ENCODE measurements at regions not wholly inside any gene's neighbourhood (a gene's known extent, or its start where the extent isn't known, plus 50 kb on each side); places are given as distances from the start of the nearest gene placed in this dataset.
"Not testable (repeated sequence)": the region's sequence is repeated elsewhere in the genome, so short reads cannot be mapped to it uniquely, and the experiment has no call there.

GRCh38 chr14:56002876-56003625, 115.2 kb upstream of the PELI2 start:
- no peak for TF ChIP-seq CTCF (IDR thresholded peaks at IDR 0.05)
- intact Hi-C loops (cut with DNase I) = no loop called here
- H3K27ac ChIP-seq = no peak overlapping the region
- no peaks in the 10 kb centered on the region for H3K9me3 ChIP-seq
- no peaks in the 10 kb centered on the region for H3K36me3 ChIP-seq
- no peak overlapping the region for H3K4me3 ChIP-seq
- DNase-seq = no peak
- H3K9ac ChIP-seq (ENCODE audit: low read depth in 2 of 2, low read length in 2 of 2) = no peak overlapping the region
- no peaks in the 10 kb centered on the region for H3K27me3 ChIP-seq
- H3K4me1 ChIP-seq = peaks cover 3% of the 10 kb centered on the region

- peaks cover 3% of the 10 kb centered on the region for H3K4me1 ChIP-seq
- no peaks in the 10 kb centered on the region for H3K36me3 ChIP-seq
- H3K4me3 ChIP-seq = no peak overlapping the region
- no peak overlapping the region for H3K27ac ChIP-seq
- no peak overlapping the region for H3K9ac ChIP-seq (ENCODE audit: low read depth in 2 of 2, low read length in 2 of 2)
- intact Hi-C loops (cut with DNase I) = no loop called here
- TF ChIP-seq CTCF (IDR thresholded peaks at IDR 0.05) = no peak
- no peaks in the 10 kb centered on the region for H3K9me3 ChIP-seq
- H3K27me3 ChIP-seq = no peaks in the 10 kb centered on the region
- no peak for DNase-seq
These were observed 113.9 kb upstream of the PELI2 start for GRCh38 chr14:56004323-56004722.

GRCh38 chr14:56004786-56005185, 113.4 kb upstream of the PELI2 start:
- intact Hi-C loops (cut with DNase I) = no loop called here
- Histone ChIP-seq H3K4me1 (peaks cover 3% of the 10 kb centered on the region), H3K9ac (ENCODE audit: low read depth in 2 of 2, low read length in 2 of 2) (peak overlapping the region in 1 of 2 donors; percentile 36), H3K27ac (peak overlapping the region; percentile 3), H3K27me3 (no peaks in the 10 kb centered on the region), H3K36me3 (no peaks in the 10 kb centered on the region), H3K9me3 (no peaks in the 10 kb centered on the region), H3K4me3 (no peak overlapping the region)
- DNase-seq = peak; percentile 64
- TF ChIP-seq CTCF (IDR thresholded peaks at IDR 0.05) = no peak

GRCh38 chr14:56005191-56006053, 112.8 kb upstream of the PELI2 start:
- Histone ChIP-seq H3K4me3 (no peak overlapping the region), H3K36me3 (no peaks in the 10 kb centered on the region), H3K9me3 (no peaks in the 10 kb centered on the region), H3K9ac (ENCODE audit: low read depth in 2 of 2, low read length in 2 of 2) (peak overlapping the region in 1 of 2 donors; percentile 36), H3K27me3 (no peaks in the 10 kb centered on the region), H3K27ac (peak overlapping the region; percentile 3), H3K4me1 (peaks cover 3% of the 10 kb centered on the region)
- TF ChIP-seq CTCF (IDR thresholded peaks at IDR 0.05) = no peak
- DNase-seq = no peak
- intact Hi-C loops (cut with DNase I) = no loop called here

GRCh38 chr14:56007491-56007890, 110.7 kb upstream of the PELI2 start:
- H3K36me3 ChIP-seq; intact Hi-C loops (cut with DNase I): not testable (repeated sequence)

GRCh38 chr14:56008150-56008549, 110.1 kb upstream of the PELI2 start:
- Histone ChIP-seq H3K36me3 (no peaks in the 10 kb centered on the region), H3K9ac (ENCODE audit: low read depth in 2 of 2, low read length in 2 of 2) (no peak overlapping the region), H3K27me3 (no peaks in the 10 kb centered on the region), H3K4me3 (no peak overlapping the region), H3K4me1 (peaks cover 3% of the 10 kb centered on the region), H3K27ac (no peak overlapping the region), H3K9me3 (no peaks in the 10 kb centered on the region)
- no peak for DNase-seq
- intact Hi-C loops (cut with DNase I) = no loop called here
- TF ChIP-seq CTCF (IDR thresholded peaks at IDR 0.05) = no peak

More at GRCh38 chr14:56007491-56007890, 110.7 kb upstream of the PELI2 start:
- H3K4me1 ChIP-seq; DNase-seq; H3K4me3 ChIP-seq; H3K27ac ChIP-seq; H3K27me3 ChIP-seq; H3K9me3 ChIP-seq; H3K9ac ChIP-seq (ENCODE audit: low read depth in 2 of 2, low read length in 2 of 2): not testable (repeated sequence)

GRCh38 chr14:56008661-56009060, 109.5 kb upstream of the PELI2 start:
- H3K9me3 ChIP-seq; intact Hi-C loops (cut with DNase I): not testable (repeated sequence)

More at GRCh38 chr14:56008661-56009060, 109.5 kb upstream of the PELI2 start:
- not testable (repeated sequence) for H3K27me3 ChIP-seq; H3K4me3 ChIP-seq; H3K27ac ChIP-seq; H3K4me1 ChIP-seq; DNase-seq; H3K36me3 ChIP-seq; H3K9ac ChIP-seq (ENCODE audit: low read depth in 2 of 2, low read length in 2 of 2)

Data from colonic mucosa (tissue), 4 donors.